ENCODE measurements at regions not wholly inside any gene's neighbourhood (a gene's known extent, or its start where the extent isn't known, plus 50 kb on each side); places are given as distances from the start of the nearest gene placed in this dataset.
A peak's percentile ranks its signal among the peaks of the same experiment; 100 is the strongest.

DNA sequence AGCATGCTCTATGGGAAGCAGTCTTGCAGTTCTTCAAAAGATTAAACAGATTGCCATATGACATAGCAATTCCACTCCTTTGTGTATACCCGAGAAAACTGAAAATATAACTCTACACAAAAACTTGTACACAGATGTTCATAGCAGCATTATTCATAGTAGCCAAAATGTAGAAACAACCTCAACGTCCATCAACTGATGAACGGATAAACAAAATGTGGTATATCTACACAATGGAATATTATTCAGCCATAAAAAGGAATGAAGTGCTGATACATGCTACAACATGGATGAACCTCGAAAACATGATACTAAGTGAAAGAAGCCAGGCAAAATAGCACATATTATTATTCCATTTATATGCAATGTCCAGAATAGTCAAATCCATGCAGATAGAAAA is 221.2 kb upstream of the PSMD7 start:
- Histone ChIP-seq H3K4me1 (ENCODE audit: insufficient read depth, low read length) (no peaks in the 10 kb centered on the region), H3K9me3 (ENCODE audit: low read depth, low read length) (no peaks in the 10 kb centered on the region), H3K4me3 (ENCODE audit: insufficient read depth, low read length) (no peak overlapping the region), H3K79me2 (ENCODE audit: insufficient read depth, low read length) (no peaks in the 10 kb centered on the region), H2AFZ (ENCODE audit: low read length) (no peak overlapping the region), H3K4me2 (ENCODE audit: insufficient read depth, low read length) (no peak overlapping the region), H3K27me3 (ENCODE audit: insufficient read depth, low read length) (no peaks in the 10 kb centered on the region), H3K36me3 (ENCODE audit: insufficient read depth, low read length) (no peaks in the 10 kb centered on the region), H3K27ac (ENCODE audit: low read depth, low read length) (no peak overlapping the region), H4K20me1 (ENCODE audit: insufficient read depth, low read length) (no peaks in the 10 kb centered on the region)
- no peak for DNase-seq (ENCODE audit: insufficient read length, low spot score, missing footprints)
- TF ChIP-seq, protein P1, sequence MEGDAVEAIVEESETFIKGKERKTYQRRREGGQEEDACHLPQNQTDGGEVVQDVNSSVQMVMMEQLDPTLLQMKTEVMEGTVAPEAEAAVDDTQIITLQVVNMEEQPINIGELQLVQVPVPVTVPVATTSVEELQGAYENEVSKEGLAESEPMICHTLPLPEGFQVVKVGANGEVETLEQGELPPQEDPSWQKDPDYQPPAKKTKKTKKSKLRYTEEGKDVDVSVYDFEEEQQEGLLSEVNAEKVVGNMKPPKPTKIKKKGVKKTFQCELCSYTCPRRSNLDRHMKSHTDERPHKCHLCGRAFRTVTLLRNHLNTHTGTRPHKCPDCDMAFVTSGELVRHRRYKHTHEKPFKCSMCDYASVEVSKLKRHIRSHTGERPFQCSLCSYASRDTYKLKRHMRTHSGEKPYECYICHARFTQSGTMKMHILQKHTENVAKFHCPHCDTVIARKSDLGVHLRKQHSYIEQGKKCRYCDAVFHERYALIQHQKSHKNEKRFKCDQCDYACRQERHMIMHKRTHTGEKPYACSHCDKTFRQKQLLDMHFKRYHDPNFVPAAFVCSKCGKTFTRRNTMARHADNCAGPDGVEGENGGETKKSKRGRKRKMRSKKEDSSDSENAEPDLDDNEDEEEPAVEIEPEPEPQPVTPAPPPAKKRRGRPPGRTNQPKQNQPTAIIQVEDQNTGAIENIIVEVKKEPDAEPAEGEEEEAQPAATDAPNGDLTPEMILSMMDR (IDR thresholded peaks at IDR 0.05; ENCODE audit: extremely low read depth, low read depth, low read length) = no peak

DNA sequence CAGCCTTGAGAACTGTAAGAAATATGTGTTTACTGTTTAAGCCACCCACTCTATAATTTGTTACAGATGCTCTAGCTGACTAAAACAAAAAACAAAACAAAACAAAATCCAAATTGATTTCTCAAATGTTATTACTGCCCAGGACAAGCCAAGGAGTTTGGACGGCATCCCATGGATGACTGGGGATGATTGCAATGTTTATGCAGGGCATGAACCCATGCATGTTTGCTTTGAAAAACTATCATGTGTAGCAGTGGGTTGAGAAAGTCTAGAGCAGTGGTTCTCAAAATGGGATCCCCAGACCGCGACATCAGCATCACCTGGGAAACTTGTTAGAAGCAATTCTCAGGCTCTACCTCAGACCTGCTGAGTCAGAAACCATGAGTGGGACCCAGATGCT is 223.2 kb upstream of the PSMD7 start:
- Histone ChIP-seq H2AFZ (ENCODE audit: low read length) (no peak overlapping the region), H3K9me3 (ENCODE audit: low read depth, low read length) (no peaks in the 10 kb centered on the region), H3K4me2 (ENCODE audit: insufficient read depth, low read length) (no peak overlapping the region), H3K27ac (ENCODE audit: low read depth, low read length) (no peak overlapping the region), H3K27me3 (ENCODE audit: insufficient read depth, low read length) (no peaks in the 10 kb centered on the region), H3K4me3 (ENCODE audit: insufficient read depth, low read length) (no peak overlapping the region), H4K20me1 (ENCODE audit: insufficient read depth, low read length) (no peaks in the 10 kb centered on the region), H3K36me3 (ENCODE audit: insufficient read depth, low read length) (no peaks in the 10 kb centered on the region), H3K79me2 (ENCODE audit: insufficient read depth, low read length) (no peaks in the 10 kb centered on the region), H3K4me1 (ENCODE audit: insufficient read depth, low read length) (no peaks in the 10 kb centered on the region)
- DNase-seq (ENCODE audit: insufficient read length, low spot score, missing footprints) = peak; percentile 50
- TF ChIP-seq, protein P1 (IDR thresholded peaks at IDR 0.05; ENCODE audit: extremely low read depth, low read depth, low read length) = no peak

DNA sequence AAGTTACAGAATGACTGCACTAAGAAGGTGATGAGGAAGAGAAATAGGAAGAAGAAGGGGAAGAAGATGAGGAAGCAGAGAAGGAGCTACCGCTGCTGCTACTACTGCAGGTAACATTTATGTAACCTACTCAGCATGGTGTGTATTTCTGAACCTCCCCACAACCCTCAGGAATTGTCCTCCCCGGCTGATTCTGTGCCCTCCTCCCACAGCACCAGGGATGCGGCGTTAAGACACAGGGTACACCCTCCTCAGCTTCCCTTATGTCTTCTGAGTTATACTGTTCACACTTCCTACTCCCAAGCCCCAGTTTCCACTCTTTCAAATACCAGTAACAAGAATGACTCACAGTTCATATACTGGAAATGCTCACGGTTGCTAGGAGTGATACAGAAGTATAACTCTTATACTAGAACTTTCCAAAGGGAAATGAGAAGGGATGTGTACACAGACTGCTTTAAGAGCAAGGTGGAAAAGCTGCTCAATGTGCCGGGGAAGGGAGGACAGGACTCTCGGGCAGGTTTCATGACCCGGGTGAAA is 224.5 kb upstream of the PSMD7 start:
- H3K27me3 ChIP-seq (ENCODE audit: insufficient read depth, low read length) = no peaks in the 10 kb centered on the region
- H3K4me3 ChIP-seq (ENCODE audit: insufficient read depth, low read length) = no peak overlapping the region
- no peaks in the 10 kb centered on the region for H3K36me3 ChIP-seq (ENCODE audit: insufficient read depth, low read length)
- no peaks in the 10 kb centered on the region for H3K9me3 ChIP-seq (ENCODE audit: low read depth, low read length)
- TF ChIP-seq, protein P1 (IDR thresholded peaks at IDR 0.05; ENCODE audit: extremely low read depth, low read depth, low read length) = no peak
- no peaks in the 10 kb centered on the region for H4K20me1 ChIP-seq (ENCODE audit: insufficient read depth, low read length)
- no peaks in the 10 kb centered on the region for H3K79me2 ChIP-seq (ENCODE audit: insufficient read depth, low read length)
- DNase-seq (ENCODE audit: insufficient read length, low spot score, missing footprints) = no peak
- H2AFZ ChIP-seq (ENCODE audit: low read length) = no peak overlapping the region
- H3K4me2 ChIP-seq (ENCODE audit: insufficient read depth, low read length) = no peak overlapping the region
- H3K4me1 ChIP-seq (ENCODE audit: insufficient read depth, low read length) = no peaks in the 10 kb centered on the region
- H3K27ac ChIP-seq (ENCODE audit: low read depth, low read length) = no peak overlapping the region

DNA sequence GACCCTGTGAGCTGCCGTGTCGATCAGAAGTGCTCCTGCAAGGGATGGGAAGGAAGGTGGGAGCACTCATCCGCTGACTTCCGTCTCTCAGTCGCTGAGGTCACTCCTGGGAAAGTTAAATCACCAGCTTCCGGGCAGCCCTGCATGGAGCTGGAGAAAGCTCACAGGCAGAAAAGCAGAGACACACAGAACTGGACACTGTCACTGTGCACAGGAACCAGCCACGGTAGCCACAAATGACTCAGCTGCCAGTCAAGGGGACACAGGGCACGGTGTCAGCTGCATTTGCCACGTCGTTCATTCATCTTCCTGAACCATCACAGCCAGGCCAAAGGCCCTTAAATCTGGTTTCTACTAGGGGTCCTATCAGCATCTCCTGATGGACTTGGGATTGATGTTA is 226.4 kb upstream of the PSMD7 start:
- H3K4me1 ChIP-seq (ENCODE audit: insufficient read depth, low read length) = no peaks in the 10 kb centered on the region
- H2AFZ ChIP-seq (ENCODE audit: low read length) = no peak overlapping the region
- H3K27ac ChIP-seq (ENCODE audit: low read depth, low read length) = no peak overlapping the region
- no peaks in the 10 kb centered on the region for H3K79me2 ChIP-seq (ENCODE audit: insufficient read depth, low read length)
- TF ChIP-seq, protein P1 (IDR thresholded peaks at IDR 0.05; ENCODE audit: extremely low read depth, low read depth, low read length) = no peak
- H3K27me3 ChIP-seq (ENCODE audit: insufficient read depth, low read length) = no peaks in the 10 kb centered on the region
- H3K9me3 ChIP-seq (ENCODE audit: low read depth, low read length) = no peaks in the 10 kb centered on the region
- no peaks in the 10 kb centered on the region for H3K36me3 ChIP-seq (ENCODE audit: insufficient read depth, low read length)
- DNase-seq (ENCODE audit: insufficient read length, low spot score, missing footprints) = no peak
- H3K4me2 ChIP-seq (ENCODE audit: insufficient read depth, low read length) = no peak overlapping the region
- H3K4me3 ChIP-seq (ENCODE audit: insufficient read depth, low read length) = no peak overlapping the region
- no peaks in the 10 kb centered on the region for H4K20me1 ChIP-seq (ENCODE audit: insufficient read depth, low read length)
